Osteoblast (primary cell): ENCODE measurements at regions not wholly inside any gene's neighbourhood (a gene's known extent, or its start where the extent isn't known, plus 50 kb on each side); places are given as distances from the start of the nearest gene placed in this dataset.

Source experiments
- DNase-seq: peaks from one replicate; pipeline ENCODE4 v3.0.0; 2011; ENCODE audit warnings: low spot score, mixed read lengths; ENCODE audit not compliant: insufficient read length; ENCODE audit errors: missing footprints
- H2AFZ ChIP-seq: 2 replicates; pipeline ENCODE4 v1.6.0; 2011; ENCODE audit warnings: mild to moderate bottlenecking, low read length
- H3K27ac ChIP-seq: 2 replicates; pipeline ENCODE4 v1.5.1; 2011; ENCODE audit warnings: mild to moderate bottlenecking, low read depth, low read length, moderate library complexity
- H3K27me3 ChIP-seq: 2 replicates; pipeline ENCODE4 v1.6.0; 2012; ENCODE audit warnings: mild to moderate bottlenecking, control low read depth, inconsistent platforms, low read length, moderate library complexity; ENCODE audit not compliant: insufficient read depth
- H3K36me3 ChIP-seq: 2 replicates; pipeline ENCODE4 v1.5.1; 2011; ENCODE audit warnings: mild to moderate bottlenecking, low read length, control low read depth, moderate library complexity; ENCODE audit not compliant: insufficient read depth
- H3K4me1 ChIP-seq: 2 replicates; pipeline ENCODE4 v1.5.1; 2011; ENCODE audit warnings: mild to moderate bottlenecking, low read length, control low read depth, moderate library complexity; ENCODE audit not compliant: insufficient read depth
- H3K4me2 ChIP-seq: 2 replicates; pipeline ENCODE4 v1.6.0; 2011; ENCODE audit warnings: mild to moderate bottlenecking, low read length; ENCODE audit not compliant: insufficient read depth
- H3K4me3 ChIP-seq: fragments of 200-600 bp; sonication (generic); 3 replicates; pipeline ENCODE4 v1.5.1; 2012; ENCODE audit warnings: mild to moderate bottlenecking, low read length, inconsistent platforms; ENCODE audit not compliant: insufficient read depth
- H3K79me2 ChIP-seq: 2 replicates; pipeline ENCODE4 v1.6.0; 2012; ENCODE audit warnings: mild to moderate bottlenecking, low read length, control low read depth, inconsistent platforms; ENCODE audit not compliant: insufficient read depth
- H3K9me3 ChIP-seq: 2 replicates; pipeline ENCODE4 v1.5.1; 2011; ENCODE audit warnings: low read depth, low read length, control low read depth
- H4K20me1 ChIP-seq: 2 replicates; pipeline ENCODE4 v1.6.0; 2012; ENCODE audit warnings: mild to moderate bottlenecking, low read length, control low read depth; ENCODE audit not compliant: insufficient read depth
- TF ChIP-seq, protein P1 (sequence below): IDR thresholded peaks from 2 replicates; pipeline ENCODE4 v1.5.1; 2011; ENCODE audit warnings: mild to moderate bottlenecking, low read depth, low read length, moderate library complexity; ENCODE audit errors: extremely low read depth

- Histone ChIP-seq H3K4me3 (no peak overlapping the region), H3K4me1 (no peaks in the 10 kb centered on the region), H4K20me1 (no peaks in the 10 kb centered on the region), H3K36me3 (no peaks in the 10 kb centered on the region), H3K27me3 (no peaks in the 10 kb centered on the region), H3K27ac (no peak overlapping the region), H3K9me3 (peaks cover 1% of the 10 kb centered on the region), H3K79me2 (no peaks in the 10 kb centered on the region), H2AFZ (no peak overlapping the region), H3K4me2 (no peak overlapping the region)
- TF ChIP-seq, protein P1, sequence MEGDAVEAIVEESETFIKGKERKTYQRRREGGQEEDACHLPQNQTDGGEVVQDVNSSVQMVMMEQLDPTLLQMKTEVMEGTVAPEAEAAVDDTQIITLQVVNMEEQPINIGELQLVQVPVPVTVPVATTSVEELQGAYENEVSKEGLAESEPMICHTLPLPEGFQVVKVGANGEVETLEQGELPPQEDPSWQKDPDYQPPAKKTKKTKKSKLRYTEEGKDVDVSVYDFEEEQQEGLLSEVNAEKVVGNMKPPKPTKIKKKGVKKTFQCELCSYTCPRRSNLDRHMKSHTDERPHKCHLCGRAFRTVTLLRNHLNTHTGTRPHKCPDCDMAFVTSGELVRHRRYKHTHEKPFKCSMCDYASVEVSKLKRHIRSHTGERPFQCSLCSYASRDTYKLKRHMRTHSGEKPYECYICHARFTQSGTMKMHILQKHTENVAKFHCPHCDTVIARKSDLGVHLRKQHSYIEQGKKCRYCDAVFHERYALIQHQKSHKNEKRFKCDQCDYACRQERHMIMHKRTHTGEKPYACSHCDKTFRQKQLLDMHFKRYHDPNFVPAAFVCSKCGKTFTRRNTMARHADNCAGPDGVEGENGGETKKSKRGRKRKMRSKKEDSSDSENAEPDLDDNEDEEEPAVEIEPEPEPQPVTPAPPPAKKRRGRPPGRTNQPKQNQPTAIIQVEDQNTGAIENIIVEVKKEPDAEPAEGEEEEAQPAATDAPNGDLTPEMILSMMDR = no peak
- DNase-seq = no peak
These were observed 881.9 kb downstream of the QKI start for GRCh38 chr6:164296411-164296810.

DNA sequence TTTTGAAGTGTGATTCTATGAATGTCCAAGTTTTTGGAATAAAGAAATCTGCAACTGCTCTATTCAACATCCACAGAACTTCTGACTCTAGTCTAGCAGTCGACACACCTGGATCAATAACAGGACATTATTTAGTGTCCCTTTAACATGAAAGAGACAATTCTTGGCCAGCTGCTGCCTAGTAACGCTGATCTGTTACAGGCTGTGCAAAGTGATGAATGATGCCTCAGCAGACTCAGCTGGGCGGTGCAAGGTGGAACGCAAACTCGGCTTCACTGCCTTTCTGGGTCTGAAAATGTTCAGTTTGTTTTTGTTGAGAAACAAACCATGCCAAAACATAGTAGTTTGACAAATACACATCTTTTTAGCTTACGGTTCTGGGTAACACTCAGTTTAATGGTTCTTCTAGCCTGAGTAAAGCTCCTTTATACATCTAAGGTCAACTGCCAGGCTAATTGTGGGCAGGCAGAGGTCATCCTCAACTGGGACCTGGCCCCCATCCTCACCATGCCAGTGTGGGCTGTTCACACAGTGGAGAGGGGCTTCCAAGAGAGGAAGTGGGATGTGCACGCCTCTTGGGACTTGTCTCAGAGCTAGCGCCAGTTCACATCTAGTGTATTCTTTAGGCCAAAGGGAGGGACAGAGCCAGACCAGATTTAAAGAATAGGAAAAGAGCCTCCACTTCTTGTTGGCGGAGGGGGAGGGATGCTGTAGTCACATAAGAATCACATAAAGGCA, 879.7 kb downstream of the QKI start:
- no peak overlapping the region for H3K4me2 ChIP-seq
- H2AFZ ChIP-seq = no peak overlapping the region
- H3K27ac ChIP-seq = no peak overlapping the region
- H3K36me3 ChIP-seq = no peaks in the 10 kb centered on the region
- no peaks in the 10 kb centered on the region for H4K20me1 ChIP-seq
- H3K79me2 ChIP-seq = no peaks in the 10 kb centered on the region
- H3K9me3 ChIP-seq = peaks cover 4% of the 10 kb centered on the region
- no peaks in the 10 kb centered on the region for H3K4me1 ChIP-seq
- no peak overlapping the region for H3K4me3 ChIP-seq
- TF ChIP-seq, protein P1 = no peak
- no peaks in the 10 kb centered on the region for H3K27me3 ChIP-seq
- no peak for DNase-seq

GRCh38 chr6:164291224-164291623, 876.7 kb downstream of the QKI start:
- no peak overlapping the region for H3K27ac ChIP-seq
- no peaks in the 10 kb centered on the region for H4K20me1 ChIP-seq
- no peak overlapping the region for H3K4me2 ChIP-seq
- H3K4me3 ChIP-seq = no peak overlapping the region
- no peak overlapping the region for H2AFZ ChIP-seq
- no peaks in the 10 kb centered on the region for H3K27me3 ChIP-seq
- peaks cover 4% of the 10 kb centered on the region for H3K9me3 ChIP-seq
- DNase-seq = no peak
- no peaks in the 10 kb centered on the region for H3K36me3 ChIP-seq
- TF ChIP-seq, protein P1 = no peak
- no peaks in the 10 kb centered on the region for H3K4me1 ChIP-seq
- H3K79me2 ChIP-seq = no peaks in the 10 kb centered on the region

- no peak overlapping the region for H3K4me3 ChIP-seq
- H3K27ac ChIP-seq = no peak overlapping the region
- H3K9me3 ChIP-seq = peaks cover 4% of the 10 kb centered on the region
- H3K4me2 ChIP-seq = no peak overlapping the region
- H3K4me1 ChIP-seq = no peaks in the 10 kb centered on the region
- H3K27me3 ChIP-seq = no peaks in the 10 kb centered on the region
- no peak for DNase-seq
- TF ChIP-seq, protein P1 = no peak
- no peaks in the 10 kb centered on the region for H4K20me1 ChIP-seq
- no peak overlapping the region for H2AFZ ChIP-seq
- no peaks in the 10 kb centered on the region for H3K36me3 ChIP-seq
- H3K79me2 ChIP-seq = no peaks in the 10 kb centered on the region
These were observed 875.6 kb downstream of the QKI start for GRCh38 chr6:164290101-164290500.
